ENCODE measurements at regions not wholly inside any gene's neighbourhood (a gene's known extent, or its start where the extent isn't known, plus 50 kb on each side); places are given as distances from the start of the nearest gene placed in this dataset.

DNA sequence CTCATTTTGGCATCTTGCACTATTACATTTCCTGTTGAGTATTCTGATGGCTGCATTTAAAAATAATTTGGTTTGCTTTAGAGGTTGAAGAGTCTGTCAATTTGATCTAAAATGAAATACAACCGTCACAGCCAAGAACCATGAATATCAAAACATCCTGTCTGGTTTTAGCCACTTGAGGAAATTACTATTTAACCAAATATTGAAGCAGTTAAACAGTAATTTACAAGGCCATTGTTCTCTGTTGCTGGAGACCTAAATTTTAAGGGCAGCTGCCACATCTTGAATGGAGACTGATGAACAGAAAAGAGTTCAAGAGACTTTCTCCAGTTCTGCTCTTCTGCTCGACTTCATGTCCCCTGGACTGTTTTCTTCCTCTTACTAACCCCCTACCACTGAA lies 549.4 kb downstream of the LRRC70 start:
- no peak for TF ChIP-seq CTCF (IDR thresholded peaks at IDR 0.05)
- TF ChIP-seq POLR2A (IDR thresholded peaks at IDR 0.05), result no peak
